Psoas muscle (tissue), 7 donors: ENCODE measurements at regions not wholly inside any gene's neighbourhood (a gene's known extent, or its start where the extent isn't known, plus 50 kb on each side); places are given as distances from the start of the nearest gene placed in this dataset.

Source experiments
- ATAC-seq, 4 donors: fragments of 200-7000 bp; cut with Tn5 transposase; one replicate each; pipeline ENCODE4 v1.9.1; 2020; ENCODE audit warnings: moderate library complexity in 3 of 4, mild to moderate bottlenecking in 2 of 4
- DNase-seq, 2 donors: peaks; one replicate each; pipeline ENCODE4 v3.0.0-alpha.2; 2020
- H3K27ac ChIP-seq: fragments of 200-600 bp; one replicate; pipeline ENCODE4 v1.8.0; 2022
- H3K27me3 ChIP-seq, 3 donors: fragments of 200-600 bp in 1 of 3; one replicate each; pipeline versions ENCODE4 v1.6.1 to v1.8.0; 2013 to 2022; ENCODE audit warnings: low read length in 2 of 3, mild to moderate bottlenecking in 2 of 3, moderate library complexity in 1 of 3; ENCODE audit not compliant: insufficient read depth in 3 of 3
- H3K36me3 ChIP-seq, 2 donors: fragments of 200-600 bp in 1 of 2; one replicate each; pipeline versions ENCODE4 v1.6.1 to v1.8.0; 2013 to 2022; ENCODE audit warnings: low read depth in 1 of 2, mild to moderate bottlenecking in 1 of 2, moderate library complexity in 1 of 2; ENCODE audit not compliant: insufficient read depth in 1 of 2
- H3K4me1 ChIP-seq: fragments of 200-600 bp; one replicate; pipeline ENCODE4 v1.8.0; 2022
- H3K4me3 ChIP-seq: fragments of 200-600 bp; one replicate; pipeline ENCODE4 v1.8.0; 2022; ENCODE audit warnings: mild to moderate bottlenecking
- H3K9me3 ChIP-seq: fragments of 200-600 bp; one replicate; pipeline ENCODE4 v1.8.0; 2022
- CTCF ChIP-seq: fragments of 200-600 bp; IDR thresholded peaks from one replicate; pipeline ENCODE4 v1.8.0; 2022; ENCODE audit warnings: antibody characterized with exemption
- WGBS, 3 donors: extraction: QIAGEN DNeasy Blood & Tissue Kit; methylation state at CpG; one replicate each; pipeline versions ENCODE4 v1.1.6 to v1.1.7; 2013; 5-methylcytosine and 5-hydroxymethylcytosine counted together
- intact Hi-C, 2 donors: fragments of 100-400 bp; cut with DNase I; formaldehyde crosslinking; loops; one replicate each; pipeline versions ENCODE4 v1.11.0 to v1.14.2; 2022
- donor health status: healthy with polysubstance abuse.
- donor health status: DM: no; HTN: no; CAD: no; lungs with moderate emphysema.
- donor health status: Bipolar disorder and iron deficiency.
- donor health status: healthy.
- donor health status: DM: yes; HTN: yes; CAD: no.
- donor health status: DM: no; HTN: no; CAD: no.
- donor health status: DM: yes; HTN: yes; CAD: no.

GRCh38 chr5:123802298-123802951 lies 290.4 kb downstream of the CSNK1G3 start:
- intact Hi-C loops = no loop called here
- WGBS, 3 donors = 95 to 99% (median 96%) methylated on average over 4 of the region's 4 CpGs
- Histone ChIP-seq H3K9me3 (no peaks in the 10 kb centered on the region), H3K27ac (no peak overlapping the region), H3K4me1 (peaks cover 7% of the 10 kb centered on the region), H3K27me3 (no peaks in the 10 kb centered on the region), H3K36me3 (no peaks in the 10 kb centered on the region), H3K4me3 (no peak overlapping the region)
- TF ChIP-seq CTCF = no peak
- ATAC-seq (no peak), DNase-seq (no peak)

- intact Hi-C loops = no loop called here
- ATAC-seq = no peak
- no peak for TF ChIP-seq CTCF
- Histone ChIP-seq H3K27ac (no peak overlapping the region), H3K36me3 (no peaks in the 10 kb centered on the region), H3K4me3 (no peak overlapping the region), H3K27me3 (no peaks in the 10 kb centered on the region), H3K9me3 (no peaks in the 10 kb centered on the region), H3K4me1 (no peaks in the 10 kb centered on the region)
- no peak for DNase-seq
- 51 to 81% (median 53%) methylated on average over 1 of the region's 1 CpG for WGBS, 3 donors
Measured at GRCh38 chr5:123800640-123801039, 288.7 kb downstream of the CSNK1G3 start.

GRCh38 chr5:123795688-123796087 lies 283.7 kb downstream of the CSNK1G3 start:
- 91 to 96% (median 95%) methylated on average over 3 of the region's 3 CpGs for WGBS, 3 donors
- Histone ChIP-seq H3K27ac (no peak overlapping the region), H3K9me3 (no peaks in the 10 kb centered on the region), H3K36me3 (no peaks in the 10 kb centered on the region), H3K4me1 (no peaks in the 10 kb centered on the region), H3K27me3 (no peaks in the 10 kb centered on the region), H3K4me3 (no peak overlapping the region)
- DNase-seq (no peak), ATAC-seq (no peak)
- intact Hi-C loops = no loop called here
- no peak for TF ChIP-seq CTCF

GRCh38 chr5:123790226-123790625 lies 278.2 kb downstream of the CSNK1G3 start:
- ATAC-seq (no peak), DNase-seq (no peak)
- intact Hi-C loops = no loop called here
- Histone ChIP-seq H3K27ac (no peak overlapping the region), H3K4me3 (no peak overlapping the region), H3K36me3 (no peaks in the 10 kb centered on the region), H3K9me3 (peaks cover 12% of the 10 kb centered on the region), H3K4me1 (peaks cover 12% of the 10 kb centered on the region), H3K27me3 (no peaks in the 10 kb centered on the region)
- WGBS, 3 donors = 90 to 98% (median 95%) methylated on average over 2 of the region's 2 CpGs
- TF ChIP-seq CTCF = no peak

- no peak for ATAC-seq
- no peak overlapping the region for H3K27ac ChIP-seq
Measured at GRCh38 chr5:123787635-123788034, 275.7 kb downstream of the CSNK1G3 start.

More at GRCh38 chr5:123787635-123788034, 275.7 kb downstream of the CSNK1G3 start:
- Histone ChIP-seq H3K4me3 (no peak overlapping the region), H3K4me1 (peaks cover 15% of the 10 kb centered on the region), H3K27me3 (no peaks in the 10 kb centered on the region), H3K36me3 (no peaks in the 10 kb centered on the region), H3K9me3 (peaks cover 12% of the 10 kb centered on the region)
- intact Hi-C loops = no loop called here
- DNase-seq = no peak
- no peak for TF ChIP-seq CTCF
